ENCODE measurements at regions not wholly inside any gene's neighbourhood (a gene's known extent, or its start where the extent isn't known, plus 50 kb on each side); places are given as distances from the start of the nearest gene placed in this dataset.

- no peak for DNase-seq
These were observed 60.5 kb upstream of the TAB3 start for GRCh38 chrX:30949554-30949953.

GRCh38 chrX:30948626-30949025 lies 59.6 kb upstream of the TAB3 start:
- no peak for DNase-seq

GRCh38 chrX:30948051-30948450 lies 59.0 kb upstream of the TAB3 start:
- no peak for DNase-seq

- no peak for DNase-seq
These were observed 54.9 kb upstream of the TAB3 start for GRCh38 chrX:30943984-30944383.

- DNase-seq: no peak
These were observed 52.8 kb upstream of the TAB3 start for GRCh38 chrX:30941898-30942297.

GRCh38 chrX:30939928-30940327 lies 50.9 kb upstream of the TAB3 start:
- DNase-seq: no peak

All from NCI-H1930 (cell line).